ENCODE measurements at regions not wholly inside any gene's neighbourhood (a gene's known extent, or its start where the extent isn't known, plus 50 kb on each side); places are given as distances from the start of the nearest gene placed in this dataset.

- Histone ChIP-seq H3K9me3 (no peaks in the 10 kb centered on the region), H3K4me3 (no peak overlapping the region), H3K4me1 (ENCODE audit: insufficient read depth) (peaks cover 5% of the 10 kb centered on the region), H3K27ac (peak overlapping the region in 1 of 2 donors; percentile 24), H3K27me3 (no peaks in the 10 kb centered on the region), H3K36me3 (no peaks in the 10 kb centered on the region)
- 0 to 3% (median 3%) methylated on average over 1 of the region's 1 CpG for WGBS, 3 donors
- intact Hi-C loops (cut with DNase I) = no loop called here
- DNase-seq = no peak
- TF ChIP-seq CTCF (IDR thresholded peaks at IDR 0.05) = no peak
- no peak for TF ChIP-seq POLR2A (IDR thresholded peaks at IDR 0.05)
Measured at GRCh38 chr10:10293041-10293440, 724.6 kb upstream of the CELF2 start.

- TF ChIP-seq CTCF (IDR thresholded peaks at IDR 0.05) = no peak
- TF ChIP-seq EP300 (IDR thresholded peaks at IDR 0.05) = no peak
- TF ChIP-seq POLR2A (IDR thresholded peaks at IDR 0.05) = no peak
- intact Hi-C loops (cut with DNase I) = no loop called here
- H3K36me3 ChIP-seq = no peaks in the 10 kb centered on the region
- H3K4me3 ChIP-seq = no peak overlapping the region
- DNase-seq = peak; percentile 39 to 60 (median 47)
- no peaks in the 10 kb centered on the region for H3K27me3 ChIP-seq
- peak overlapping the region in 1 of 2 donors; percentile 24 for H3K27ac ChIP-seq
- no peaks in the 10 kb centered on the region for H3K9me3 ChIP-seq
- H3K4me1 ChIP-seq (ENCODE audit: insufficient read depth) = peaks cover 5% of the 10 kb centered on the region
- whole genome bisulfite sequencing, 3 donors = 3 to 5% (median 4%) methylated on average over 7 of the region's 7 CpGs
Measured at GRCh38 chr10:10293481-10293951, 724.2 kb upstream of the CELF2 start.

- 81 to 90% (median 84%) methylated on average over 9 of the region's 9 CpGs for WGBS, 3 donors
- DNase-seq = no peak
- intact Hi-C loops (cut with DNase I) = no loop called here
- Histone ChIP-seq H3K27me3 (no peaks in the 10 kb centered on the region), H3K4me1 (ENCODE audit: insufficient read depth) (peaks cover 5% of the 10 kb centered on the region), H3K36me3 (no peaks in the 10 kb centered on the region), H3K4me3 (no peak overlapping the region), H3K27ac (no peak overlapping the region), H3K9me3 (no peaks in the 10 kb centered on the region)
- TF ChIP-seq POLR2A (IDR thresholded peaks at IDR 0.05) (no peak), EP300 (IDR thresholded peaks at IDR 0.05) (no peak), CTCF (IDR thresholded peaks at IDR 0.05) (no peak)
Measured at GRCh38 chr10:10294184-10294880, 723.3 kb upstream of the CELF2 start.

- Histone ChIP-seq H3K27me3 (no peaks in the 10 kb centered on the region), H3K36me3 (no peaks in the 10 kb centered on the region), H3K4me3 (no peak overlapping the region), H3K27ac (no peak overlapping the region), H3K9me3 (no peaks in the 10 kb centered on the region), H3K4me1 (ENCODE audit: insufficient read depth) (peaks cover 5% of the 10 kb centered on the region)
- intact Hi-C loops (cut with DNase I) = no loop called here
- DNase-seq = no peak
- 93 to 96% (median 95%) methylated on average over 29 of the region's 29 CpGs for WGBS, 3 donors
- TF ChIP-seq CTCF (IDR thresholded peaks at IDR 0.05) (no peak), POLR2A (IDR thresholded peaks at IDR 0.05) (no peak), EP300 (IDR thresholded peaks at IDR 0.05) (no peak)
Measured at GRCh38 chr10:10294881-10295529, 722.7 kb upstream of the CELF2 start.
